ENCODE measurements at regions not wholly inside any gene's neighbourhood (a gene's known extent, or its start where the extent isn't known, plus 50 kb on each side); places are given as distances from the start of the nearest gene placed in this dataset.
"Not testable (repeated sequence)": the region's sequence is repeated elsewhere in the genome, so short reads cannot be mapped to it uniquely, and the experiment has no call there.

DNA sequence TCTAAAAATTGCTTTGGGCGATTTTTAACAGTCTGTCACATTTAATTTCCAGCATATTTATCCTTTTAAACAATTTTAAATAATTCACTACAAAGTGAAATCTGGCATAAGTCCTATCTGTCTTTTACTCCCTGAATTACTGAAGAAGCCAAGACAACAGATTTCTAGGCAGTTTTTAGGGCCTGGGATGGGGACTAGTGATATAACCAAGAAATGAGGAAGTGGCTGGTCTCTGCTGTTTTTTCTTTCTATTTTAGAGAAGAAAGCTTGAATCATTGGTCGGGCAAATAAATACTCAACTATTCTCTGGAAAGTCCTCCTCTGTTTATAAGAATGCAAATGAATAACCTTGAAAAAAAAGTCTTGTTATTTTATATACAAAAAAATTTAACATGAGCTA is 79.7 kb upstream of the SSBP2 start:
- no peak for DNase-seq (ENCODE audit: low read depth in 4 of 4, low spot score in 2 of 4)

DNA sequence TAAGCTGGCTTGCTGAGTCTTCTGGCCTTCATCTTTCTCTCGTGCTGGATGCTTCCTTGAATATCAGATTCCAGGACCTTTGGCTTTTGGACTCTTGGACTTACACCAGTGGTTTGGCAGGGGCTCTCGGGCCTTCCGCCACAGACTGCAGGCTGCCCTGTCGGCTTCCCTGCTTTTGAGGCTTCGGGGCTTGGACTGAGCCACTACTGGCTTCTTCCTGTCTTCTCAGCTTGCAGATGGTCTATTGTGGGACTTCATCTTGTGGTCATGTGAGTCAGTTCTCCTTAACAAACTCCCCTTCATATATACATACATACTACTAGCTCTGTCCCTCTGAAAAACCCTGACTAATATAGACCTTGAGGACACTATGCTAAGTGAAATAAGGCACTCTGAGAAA is 78.3 kb upstream of the SSBP2 start:
- DNase-seq (ENCODE audit: low read depth in 4 of 4, low spot score in 2 of 4) = no peak

- no peak for DNase-seq (ENCODE audit: low read depth in 4 of 4, low spot score in 2 of 4)
Observed at GRCh38 chr5:81827500-81827899, 76.6 kb upstream of the SSBP2 start.

GRCh38 chr5:81826128-81826527 is 75.2 kb upstream of the SSBP2 start:
- no peak for DNase-seq (ENCODE audit: low read depth in 4 of 4, low spot score in 2 of 4)

DNA sequence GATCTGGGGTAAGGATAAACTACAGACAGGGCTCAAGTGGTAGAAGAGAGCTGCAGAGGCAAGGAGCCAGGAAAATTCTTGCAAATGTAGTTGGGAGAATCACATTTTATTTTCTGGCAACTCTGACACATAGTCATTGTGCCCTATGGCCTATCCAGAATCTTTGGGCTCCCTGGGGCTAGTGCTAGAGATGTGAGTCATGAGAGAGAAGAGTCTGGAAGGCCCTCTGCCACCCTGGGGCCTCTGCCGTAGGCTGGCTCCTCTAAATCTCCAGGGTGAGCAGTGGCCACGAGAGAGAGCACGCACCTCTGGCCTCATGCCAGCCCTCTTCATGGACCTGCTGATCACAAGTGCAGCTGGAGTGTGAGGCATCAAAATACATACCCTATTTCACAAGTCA is 74.3 kb upstream of the SSBP2 start:
- DNase-seq (ENCODE audit: low read depth in 4 of 4, low spot score in 2 of 4) = no peak

DNA sequence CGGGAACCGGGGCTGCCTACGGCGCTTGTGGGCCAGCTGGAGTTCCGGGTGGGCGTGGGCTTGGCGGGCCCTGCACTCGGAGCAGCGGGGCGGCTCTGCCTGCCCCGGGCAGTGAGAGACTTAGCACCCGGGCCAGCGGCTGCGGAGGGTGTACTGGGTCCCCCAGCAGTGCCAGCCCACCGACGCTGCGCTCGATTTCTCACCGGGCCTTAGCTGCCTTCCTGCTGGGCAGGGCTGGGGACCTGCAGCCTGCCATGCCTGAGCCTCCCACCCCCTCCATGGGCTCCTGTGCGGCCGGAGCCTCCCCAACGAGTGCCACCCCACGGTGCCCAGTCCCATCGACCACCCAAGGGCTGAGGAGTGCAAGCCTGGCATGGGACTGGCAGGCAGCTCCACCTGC is 72.8 kb upstream of the SSBP2 start:
- not testable (repeated sequence) for DNase-seq (ENCODE audit: low read depth in 4 of 4, low spot score in 2 of 4)

GRCh38 chr5:81820863-81821262 is 70.0 kb upstream of the SSBP2 start:
- DNase-seq (ENCODE audit: low read depth in 4 of 4, low spot score in 2 of 4) = no peak

GRCh38 chr5:81820318-81820636 is 69.4 kb upstream of the SSBP2 start:
- no peak for DNase-seq (ENCODE audit: low read depth in 4 of 4, low spot score in 2 of 4)

DNA sequence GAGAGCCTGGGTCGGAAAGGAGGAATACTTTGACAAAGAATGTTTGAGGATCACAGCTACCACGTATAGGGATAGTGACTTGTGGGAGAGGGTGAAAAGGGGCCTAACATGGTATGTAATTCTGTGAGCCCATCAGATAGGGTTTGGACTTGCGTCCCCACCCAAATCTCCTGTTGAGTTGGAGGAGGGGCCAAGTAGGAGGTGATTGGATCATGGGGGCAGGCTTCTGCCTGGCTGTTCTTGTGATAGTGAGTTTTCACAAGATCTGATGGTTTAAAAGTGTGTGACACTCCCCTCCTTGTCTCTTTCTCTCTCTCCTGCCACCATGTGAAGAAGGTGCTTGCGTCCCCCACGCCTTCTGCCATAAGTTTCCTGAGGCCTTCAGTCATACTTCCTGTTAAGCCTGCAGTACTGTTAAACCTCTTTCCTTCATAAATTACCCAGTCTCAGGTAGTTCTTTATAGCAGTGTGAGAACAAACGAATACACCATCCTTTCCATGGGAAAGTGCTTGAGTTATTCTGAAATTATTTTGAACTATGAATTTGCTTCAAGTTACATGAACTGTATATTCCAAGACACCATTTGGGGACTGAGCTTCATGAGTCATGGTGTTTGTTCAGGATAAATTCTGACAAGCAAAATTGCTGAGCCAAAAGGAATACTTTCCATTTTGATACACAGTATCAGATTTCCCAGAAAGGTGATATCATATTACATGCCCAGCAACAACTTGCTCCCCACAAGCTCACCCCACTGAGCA is 68.8 kb upstream of the SSBP2 start:
- no peak for DNase-seq (ENCODE audit: low read depth in 4 of 4, low spot score in 2 of 4)

DNA sequence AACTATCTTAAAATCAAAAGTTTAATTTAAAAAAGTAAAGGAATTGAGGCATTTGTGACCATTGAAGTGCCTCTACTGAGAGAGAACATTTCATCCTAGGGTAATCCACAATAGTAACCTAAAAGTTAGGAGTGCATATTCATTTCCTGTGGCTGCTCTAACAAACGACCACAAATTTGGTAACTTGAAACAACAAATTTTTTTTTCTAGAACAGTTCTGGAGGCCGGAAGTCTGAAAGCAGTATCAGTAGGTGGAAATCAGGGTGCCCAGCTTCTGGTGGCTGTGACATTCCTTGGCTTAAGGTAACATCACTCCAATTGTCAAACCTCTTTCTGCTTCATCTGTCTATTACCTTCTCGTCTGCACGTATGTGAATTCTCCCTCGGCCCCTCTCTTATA is 67.1 kb upstream of the SSBP2 start:
- DNase-seq (ENCODE audit: low read depth in 4 of 4, low spot score in 2 of 4) = no peak

GRCh38 chr5:81817086-81817485 is 66.2 kb upstream of the SSBP2 start:
- no peak for DNase-seq (ENCODE audit: low read depth in 4 of 4, low spot score in 2 of 4)

- DNase-seq (ENCODE audit: low read depth in 4 of 4, low spot score in 2 of 4) = no peak
Observed at GRCh38 chr5:81815321-81815720, 64.4 kb upstream of the SSBP2 start.

- no peak for DNase-seq (ENCODE audit: low read depth in 4 of 4, low spot score in 2 of 4)
Observed at GRCh38 chr5:81808106-81808505, 57.2 kb upstream of the SSBP2 start.

DNA sequence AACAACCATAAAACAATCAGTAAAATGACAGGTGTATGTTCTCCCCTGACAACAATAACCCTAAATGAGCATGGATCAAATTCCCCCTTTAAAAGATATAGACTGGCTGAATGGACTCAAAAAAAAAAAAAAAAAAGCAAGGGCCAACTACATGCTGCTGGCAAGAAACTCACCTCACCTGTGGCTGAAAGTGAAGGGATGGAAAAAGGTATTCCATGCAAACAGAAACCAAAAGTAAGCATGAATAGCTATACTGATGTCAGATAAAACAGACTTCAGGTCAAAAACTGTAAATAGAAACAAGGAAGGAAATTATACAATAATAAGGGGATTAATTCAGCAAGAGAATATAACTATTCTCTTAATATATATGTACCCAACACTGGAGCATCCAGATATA is 54.2 kb upstream of the SSBP2 start:
- no peak for DNase-seq (ENCODE audit: low read depth in 4 of 4, low spot score in 2 of 4)

- DNase-seq (ENCODE audit: low read depth in 4 of 4, low spot score in 2 of 4) = no peak
Observed at GRCh38 chr5:81803812-81804211, 52.9 kb upstream of the SSBP2 start.

- no peak for DNase-seq (ENCODE audit: low read depth in 4 of 4, low spot score in 2 of 4)
Observed at GRCh38 chr5:81802625-81803024, 51.7 kb upstream of the SSBP2 start.

- no peak for DNase-seq (ENCODE audit: low read depth in 4 of 4, low spot score in 2 of 4)
Observed at GRCh38 chr5:81802020-81802419, 51.1 kb upstream of the SSBP2 start.

GRCh38 chr5:81800797-81801196 is 49.9 kb upstream of the SSBP2 start:
- no peak for DNase-seq (ENCODE audit: low read depth in 4 of 4, low spot score in 2 of 4)
